ENCODE measurements at regions not wholly inside any gene's neighbourhood (a gene's known extent, or its start where the extent isn't known, plus 50 kb on each side); places are given as distances from the start of the nearest gene placed in this dataset.

- no TSS peak for BruUV-seq (replicated peaks)
- TF ChIP-seq, protein P1, sequence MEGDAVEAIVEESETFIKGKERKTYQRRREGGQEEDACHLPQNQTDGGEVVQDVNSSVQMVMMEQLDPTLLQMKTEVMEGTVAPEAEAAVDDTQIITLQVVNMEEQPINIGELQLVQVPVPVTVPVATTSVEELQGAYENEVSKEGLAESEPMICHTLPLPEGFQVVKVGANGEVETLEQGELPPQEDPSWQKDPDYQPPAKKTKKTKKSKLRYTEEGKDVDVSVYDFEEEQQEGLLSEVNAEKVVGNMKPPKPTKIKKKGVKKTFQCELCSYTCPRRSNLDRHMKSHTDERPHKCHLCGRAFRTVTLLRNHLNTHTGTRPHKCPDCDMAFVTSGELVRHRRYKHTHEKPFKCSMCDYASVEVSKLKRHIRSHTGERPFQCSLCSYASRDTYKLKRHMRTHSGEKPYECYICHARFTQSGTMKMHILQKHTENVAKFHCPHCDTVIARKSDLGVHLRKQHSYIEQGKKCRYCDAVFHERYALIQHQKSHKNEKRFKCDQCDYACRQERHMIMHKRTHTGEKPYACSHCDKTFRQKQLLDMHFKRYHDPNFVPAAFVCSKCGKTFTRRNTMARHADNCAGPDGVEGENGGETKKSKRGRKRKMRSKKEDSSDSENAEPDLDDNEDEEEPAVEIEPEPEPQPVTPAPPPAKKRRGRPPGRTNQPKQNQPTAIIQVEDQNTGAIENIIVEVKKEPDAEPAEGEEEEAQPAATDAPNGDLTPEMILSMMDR (IDR thresholded peaks at IDR 0.05; ENCODE audit: unreplicated experiment): no peak
- Mint-ChIP-seq H3K4me3 (ENCODE audit: low read depth, unreplicated experiment) (no peak overlapping the region), H3K27ac (ENCODE audit: unreplicated experiment) (no peak overlapping the region), H3K9me3 (ENCODE audit: low read depth, unreplicated experiment) (peaks cover 3% of the 10 kb centered on the region), H3K36me3 (ENCODE audit: insufficient read depth, unreplicated experiment) (no peaks in the 10 kb centered on the region), H3K27me3 (ENCODE audit: unreplicated experiment) (no peaks in the 10 kb centered on the region), H3K4me1 (ENCODE audit: low read depth, unreplicated experiment) (no peaks in the 10 kb centered on the region)
- CTCF ChIA-PET: interaction anchor here (1.0 kb wide), 1 partner anchor 102 kb away, joined by 3 read pairs; no protein-coding TSS in a partner anchor
- intact Hi-C loops (cut with micrococcal nuclease; ENCODE audit: unreplicated experiment): no loop called here
- no peak for DNase-seq
Observed at GRCh38 chr1:79531790-79532189, 525.3 kb upstream of the ADGRL4 start.

DNA sequence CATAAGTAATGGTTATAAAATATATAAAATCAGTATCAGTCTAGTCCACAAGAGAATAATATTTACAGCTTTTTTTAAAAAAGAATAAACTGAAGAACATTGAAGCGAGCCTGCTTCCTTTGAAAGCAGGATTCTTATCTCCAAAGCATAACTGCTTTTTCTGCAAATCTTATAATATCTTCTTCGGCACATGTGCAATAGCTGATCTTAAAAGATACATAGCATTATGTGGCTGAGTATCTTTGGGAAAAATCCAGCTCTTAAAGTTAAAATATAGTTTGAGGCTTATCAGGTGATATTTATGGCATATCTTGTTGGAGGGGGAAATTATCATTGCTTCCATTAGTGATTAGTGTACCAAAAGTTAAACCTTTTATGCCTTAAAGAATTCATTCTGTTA is 523.9 kb upstream of the ADGRL4 start:
- TF ChIP-seq, protein P1 (IDR thresholded peaks at IDR 0.05; ENCODE audit: unreplicated experiment): no peak
- BruUV-seq (replicated peaks): no TSS peak
- Mint-ChIP-seq H3K27ac (ENCODE audit: unreplicated experiment) (no peak overlapping the region), H3K9me3 (ENCODE audit: low read depth, unreplicated experiment) (peaks cover 3% of the 10 kb centered on the region), H3K4me3 (ENCODE audit: low read depth, unreplicated experiment) (no peak overlapping the region), H3K36me3 (ENCODE audit: insufficient read depth, unreplicated experiment) (no peaks in the 10 kb centered on the region), H3K27me3 (ENCODE audit: unreplicated experiment) (no peaks in the 10 kb centered on the region), H3K4me1 (ENCODE audit: low read depth, unreplicated experiment) (no peaks in the 10 kb centered on the region)
- intact Hi-C loops (cut with micrococcal nuclease; ENCODE audit: unreplicated experiment): no loop called here
- DNase-seq: no peak
- CTCF ChIA-PET: no interaction called here

GRCh38 chr1:79530055-79530454 is 523.5 kb upstream of the ADGRL4 start:
- Mint-ChIP-seq H3K9me3 (ENCODE audit: low read depth, unreplicated experiment) (peaks cover 3% of the 10 kb centered on the region), H3K36me3 (ENCODE audit: insufficient read depth, unreplicated experiment) (no peaks in the 10 kb centered on the region), H3K4me1 (ENCODE audit: low read depth, unreplicated experiment) (no peaks in the 10 kb centered on the region), H3K27ac (ENCODE audit: unreplicated experiment) (no peak overlapping the region), H3K27me3 (ENCODE audit: unreplicated experiment) (no peaks in the 10 kb centered on the region), H3K4me3 (ENCODE audit: low read depth, unreplicated experiment) (no peak overlapping the region)
- BruUV-seq (replicated peaks): no TSS peak
- intact Hi-C loops (cut with micrococcal nuclease; ENCODE audit: unreplicated experiment): no loop called here
- DNase-seq: no peak
- TF ChIP-seq, protein P1 (IDR thresholded peaks at IDR 0.05; ENCODE audit: unreplicated experiment): no peak
- CTCF ChIA-PET: no interaction called here

GRCh38 chr1:79524126-79524525 is 517.6 kb upstream of the ADGRL4 start:
- peaks cover 3% of the 10 kb centered on the region for H3K9me3 Mint-ChIP-seq (ENCODE audit: low read depth, unreplicated experiment)
- no peaks in the 10 kb centered on the region for H3K36me3 Mint-ChIP-seq (ENCODE audit: insufficient read depth, unreplicated experiment)
- DNase-seq: no peak
- no peaks in the 10 kb centered on the region for H3K27me3 Mint-ChIP-seq (ENCODE audit: unreplicated experiment)
- no peak overlapping the region for H3K4me3 Mint-ChIP-seq (ENCODE audit: low read depth, unreplicated experiment)
- H3K27ac Mint-ChIP-seq (ENCODE audit: unreplicated experiment): no peak overlapping the region
- CTCF ChIA-PET: no interaction called here
- TF ChIP-seq, protein P1 (IDR thresholded peaks at IDR 0.05; ENCODE audit: unreplicated experiment): no peak
- intact Hi-C loops (cut with micrococcal nuclease; ENCODE audit: unreplicated experiment): no loop called here
- no TSS peak for BruUV-seq (replicated peaks)
- H3K4me1 Mint-ChIP-seq (ENCODE audit: low read depth, unreplicated experiment): no peaks in the 10 kb centered on the region
